Smooth muscle cell (in vitro differentiated cells): ENCODE measurements at regions not wholly inside any gene's neighbourhood (a gene's known extent, or its start where the extent isn't known, plus 50 kb on each side); places are given as distances from the start of the nearest gene placed in this dataset.
"Not testable (repeated sequence)": the region's sequence is repeated elsewhere in the genome, so short reads cannot be mapped to it uniquely, and the experiment has no call there.

ENCODE experiments used
- DNase-seq: peaks from one replicate; lab custom pipeline; 2025; ENCODE audit not compliant: unreplicated experiment; lab: John Stamatoyannopoulos, UW
- H2AFZ ChIP-seq: fragments of 200-600 bp; sonication (generic); 2 replicates; pipeline ENCODE4 v1.6.0; 2016; ENCODE audit warnings: antibody characterized with exemption, low read depth, mild to moderate bottlenecking
- H3F3A ChIP-seq: fragments of 200-600 bp; sonication (generic); 2 replicates; pipeline ENCODE4 v1.6.0; 2017; ENCODE audit warnings: antibody characterized with exemption, low read depth
- H3K27ac ChIP-seq: fragments of 200-600 bp; sonication (generic); 2 replicates; pipeline ENCODE4 v1.5.1; 2016; ENCODE audit warnings: low read depth, mild to moderate bottlenecking
- H3K27me3 ChIP-seq: fragments of 200-600 bp; sonication (generic); 2 replicates; pipeline ENCODE4 v1.6.1; 2016; ENCODE audit warnings: low read depth, mild to moderate bottlenecking
- H3K36me3 ChIP-seq: fragments of 200-600 bp; sonication (generic); 2 replicates; pipeline ENCODE4 v1.5.1; 2016; ENCODE audit warnings: low read depth
- H3K4me1 ChIP-seq: fragments of 200-600 bp; sonication (generic); 2 replicates; pipeline ENCODE4 v1.5.1; 2016; ENCODE audit warnings: low read depth
- H3K4me2 ChIP-seq: fragments of 200-600 bp; sonication (generic); 2 replicates; pipeline ENCODE4 v1.6.0; 2016; ENCODE audit warnings: mild to moderate bottlenecking
- H3K4me3 ChIP-seq: fragments of 200-600 bp; sonication (generic); 2 replicates; pipeline ENCODE4 v1.5.1; 2016; ENCODE audit warnings: mild to moderate bottlenecking
- H3K79me2 ChIP-seq: fragments of 200-600 bp; sonication (generic); 2 replicates; pipeline ENCODE4 v1.6.0; 2016; ENCODE audit warnings: low read depth, mild to moderate bottlenecking
- H3K9ac ChIP-seq: fragments of 200-600 bp; sonication (generic); 2 replicates; pipeline ENCODE4 v1.6.0; 2016; ENCODE audit warnings: low read depth
- H3K9me3 ChIP-seq: fragments of 200-600 bp; sonication (generic); replicated peaks from 2 replicates; pipeline ENCODE4 v1.5.1; 2016; ENCODE audit warnings: low read depth
- H4K20me1 ChIP-seq: fragments of 200-600 bp; sonication (generic); 2 replicates; pipeline ENCODE4 v1.6.0; 2016; ENCODE audit warnings: low read depth
- CTCF ChIP-seq: fragments of 200-600 bp; sonication (generic); IDR thresholded peaks from 2 replicates; pipeline ENCODE4 v1.5.1; 2017; ENCODE audit warnings: borderline replicate concordance, mild to moderate bottlenecking, antibody characterized with exemption; ENCODE audit not compliant: insufficient read depth, poor library complexity, severe bottlenecking
- WGBS: methylation state at CpG from one replicate; pipeline ENCODE4 v1.1.7; 2016; ENCODE audit warnings: low lambda C conversion rate; 5-methylcytosine and 5-hydroxymethylcytosine counted together

DNA sequence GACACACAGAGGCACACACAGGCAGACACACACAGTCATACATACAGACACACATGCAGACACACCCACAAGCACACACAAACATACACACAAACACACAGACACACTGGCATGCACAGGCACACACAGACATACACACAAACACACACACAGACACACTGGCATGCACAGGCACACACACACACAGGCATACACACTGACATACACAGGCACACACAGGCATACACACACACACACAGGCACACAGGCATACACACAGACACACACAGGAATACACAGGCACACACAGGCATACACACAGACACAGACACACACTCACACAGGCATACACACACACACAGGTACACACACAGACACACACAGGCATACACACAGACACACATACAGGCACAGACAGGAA, 340.7 kb upstream of the VSTM2A start:
- Histone ChIP-seq H3F3A (no peaks in the 10 kb centered on the region), H3K27me3 (no peaks in the 10 kb centered on the region), H3K27ac (no peak overlapping the region), H3K36me3 (no peaks in the 10 kb centered on the region), H3K79me2 (no peaks in the 10 kb centered on the region), H3K4me2 (no peak overlapping the region), H3K4me3 (no peak overlapping the region), H4K20me1 (no peaks in the 10 kb centered on the region), H3K4me1 (no peaks in the 10 kb centered on the region), H3K9ac (no peak overlapping the region), H3K9me3 (peaks cover 6% of the 10 kb centered on the region), H2AFZ (no peak overlapping the region)
- DNase-seq = no peak
- TF ChIP-seq CTCF = no peak

- Histone ChIP-seq H3K4me1 (no peaks in the 10 kb centered on the region), H3K27me3 (no peaks in the 10 kb centered on the region), H3K9me3 (peaks cover 5% of the 10 kb centered on the region), H3K36me3 (no peaks in the 10 kb centered on the region), H3K79me2 (no peaks in the 10 kb centered on the region), H3K9ac (no peak overlapping the region), H3K27ac (no peak overlapping the region), H3F3A (no peaks in the 10 kb centered on the region), H4K20me1 (no peaks in the 10 kb centered on the region), H2AFZ (no peak overlapping the region), H3K4me3 (no peak overlapping the region), H3K4me2 (no peak overlapping the region)
- no peak for TF ChIP-seq CTCF
- WGBS = 76% methylated on average over 1 of the region's 1 CpG
- DNase-seq = no peak
Measured at GRCh38 chr7:54215424-54215823, 326.8 kb upstream of the VSTM2A start.

DNA sequence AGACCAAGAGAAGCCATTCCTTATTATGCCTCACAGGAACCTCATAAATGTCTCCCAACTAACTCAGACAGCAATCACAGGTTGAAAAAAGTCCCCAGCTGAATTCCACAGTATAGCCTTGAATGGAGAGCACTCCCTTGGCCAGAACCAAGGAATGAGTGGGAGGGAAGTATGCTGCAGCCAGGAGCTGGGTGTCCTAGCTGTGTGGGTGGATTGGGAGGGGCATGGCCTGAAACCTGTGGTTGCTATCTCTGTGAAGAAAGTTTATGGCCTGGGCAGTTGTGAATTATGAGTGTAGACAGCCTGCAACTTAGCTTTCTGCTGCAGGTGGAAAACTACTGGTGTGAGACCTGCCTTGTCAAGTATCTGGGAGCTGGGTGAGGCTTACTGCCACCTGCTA, 316.1 kb upstream of the VSTM2A start:
- not testable (repeated sequence) for H3K4me1 ChIP-seq, H3K79me2 ChIP-seq, H3K27ac ChIP-seq, H3K9me3 ChIP-seq, H2AFZ ChIP-seq, H4K20me1 ChIP-seq, H3K4me2 ChIP-seq, H3F3A ChIP-seq, H3K4me3 ChIP-seq, DNase-seq, H3K9ac ChIP-seq, H3K36me3 ChIP-seq, H3K27me3 ChIP-seq

- Histone ChIP-seq H3F3A (no peaks in the 10 kb centered on the region), H3K27ac (no peak overlapping the region), H3K4me3 (no peak overlapping the region), H3K4me1 (no peaks in the 10 kb centered on the region), H3K9me3 (no peaks in the 10 kb centered on the region), H3K4me2 (no peak overlapping the region), H3K79me2 (no peaks in the 10 kb centered on the region), H3K9ac (no peak overlapping the region), H2AFZ (no peak overlapping the region), H3K36me3 (no peaks in the 10 kb centered on the region), H3K27me3 (no peaks in the 10 kb centered on the region), H4K20me1 (no peaks in the 10 kb centered on the region)
- no peak for DNase-seq
- TF ChIP-seq CTCF = no peak
- 89% methylated on average over 6 of the region's 6 CpGs for WGBS
Measured at GRCh38 chr7:54242776-54243175, 299.4 kb upstream of the VSTM2A start.
